ENCODE measurements at regions not wholly inside any gene's neighbourhood (a gene's known extent, or its start where the extent isn't known, plus 50 kb on each side); places are given as distances from the start of the nearest gene placed in this dataset.
"Not testable (repeated sequence)": the region's sequence is repeated elsewhere in the genome, so short reads cannot be mapped to it uniquely, and the experiment has no call there.

DNA sequence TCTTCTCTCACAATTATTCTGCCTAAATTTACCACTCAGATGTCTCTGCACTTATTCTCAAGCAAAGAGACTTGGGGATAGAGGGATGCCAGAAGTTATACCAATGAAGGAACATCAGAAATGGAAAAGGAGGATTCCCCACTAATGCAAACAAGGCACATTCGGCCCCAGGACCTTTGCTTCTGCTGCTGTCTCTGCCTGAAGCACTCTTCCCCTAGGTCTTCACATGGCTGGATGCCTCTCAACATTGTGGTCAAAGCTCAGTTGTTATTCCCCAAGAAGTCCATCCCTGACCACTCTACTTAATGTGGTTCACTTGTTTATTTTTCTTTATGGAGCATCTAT is 508.7 kb downstream of the DOK5 start:
- Mint-ChIP-seq H3K4me3 (no peak overlapping the region), H3K9me3 (peaks cover 3% of the 10 kb centered on the region), H3K4me1 (peaks cover 25% of the 10 kb centered on the region), H3K27me3 (ENCODE audit: low read depth) (no peaks in the 10 kb centered on the region), H3K27ac (peak overlapping the region; percentile 65 to 78 (median 73)), H3K36me3 (ENCODE audit: low read depth) (no peaks in the 10 kb centered on the region)
- TF ChIP-seq, protein P1, sequence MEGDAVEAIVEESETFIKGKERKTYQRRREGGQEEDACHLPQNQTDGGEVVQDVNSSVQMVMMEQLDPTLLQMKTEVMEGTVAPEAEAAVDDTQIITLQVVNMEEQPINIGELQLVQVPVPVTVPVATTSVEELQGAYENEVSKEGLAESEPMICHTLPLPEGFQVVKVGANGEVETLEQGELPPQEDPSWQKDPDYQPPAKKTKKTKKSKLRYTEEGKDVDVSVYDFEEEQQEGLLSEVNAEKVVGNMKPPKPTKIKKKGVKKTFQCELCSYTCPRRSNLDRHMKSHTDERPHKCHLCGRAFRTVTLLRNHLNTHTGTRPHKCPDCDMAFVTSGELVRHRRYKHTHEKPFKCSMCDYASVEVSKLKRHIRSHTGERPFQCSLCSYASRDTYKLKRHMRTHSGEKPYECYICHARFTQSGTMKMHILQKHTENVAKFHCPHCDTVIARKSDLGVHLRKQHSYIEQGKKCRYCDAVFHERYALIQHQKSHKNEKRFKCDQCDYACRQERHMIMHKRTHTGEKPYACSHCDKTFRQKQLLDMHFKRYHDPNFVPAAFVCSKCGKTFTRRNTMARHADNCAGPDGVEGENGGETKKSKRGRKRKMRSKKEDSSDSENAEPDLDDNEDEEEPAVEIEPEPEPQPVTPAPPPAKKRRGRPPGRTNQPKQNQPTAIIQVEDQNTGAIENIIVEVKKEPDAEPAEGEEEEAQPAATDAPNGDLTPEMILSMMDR (IDR thresholded peaks at IDR 0.05; ENCODE audit: unreplicated experiment in 3 of 3): no peak

DNA sequence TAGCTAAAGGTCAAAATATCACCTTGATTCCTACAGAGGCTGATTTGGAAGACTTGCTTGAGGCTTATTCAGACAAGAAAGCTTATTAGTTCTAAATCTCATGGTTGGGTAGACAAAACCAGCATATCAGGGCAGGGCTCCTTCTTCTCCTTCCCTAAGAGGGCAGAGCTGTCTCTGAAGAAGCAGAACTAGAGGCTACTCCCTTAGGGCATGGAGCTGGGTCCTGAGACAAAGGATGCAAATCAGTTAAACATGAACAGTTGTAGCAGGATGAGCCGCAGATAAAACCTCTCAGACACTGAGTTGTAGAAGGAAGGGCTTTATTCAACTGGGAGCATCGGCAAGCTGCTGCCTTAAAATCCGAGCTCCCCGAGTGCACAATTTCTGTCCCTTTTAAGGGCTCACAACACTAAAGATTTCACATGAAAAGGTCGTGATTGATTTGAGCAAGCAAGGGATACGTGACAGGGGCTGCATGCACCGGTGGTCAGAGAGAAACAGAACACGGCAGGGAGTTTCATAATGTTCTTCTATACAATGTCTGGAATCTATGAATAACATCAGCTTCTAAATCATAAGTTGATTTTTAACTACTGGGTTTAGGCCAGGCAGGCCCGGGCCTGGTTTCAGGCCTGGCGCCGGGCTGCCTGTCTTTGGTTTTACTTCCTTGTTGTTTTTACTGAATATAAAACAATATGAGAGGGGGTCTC is 508.2 kb downstream of the DOK5 start:
- H3K27me3 Mint-ChIP-seq (ENCODE audit: low read depth); H3K9me3 Mint-ChIP-seq; H3K4me3 Mint-ChIP-seq; H3K36me3 Mint-ChIP-seq (ENCODE audit: low read depth): not testable (repeated sequence)
- peaks cover 25% of the 10 kb centered on the region for H3K4me1 Mint-ChIP-seq
- peak overlapping the region; percentile 65 to 78 (median 73) for H3K27ac Mint-ChIP-seq

DNA sequence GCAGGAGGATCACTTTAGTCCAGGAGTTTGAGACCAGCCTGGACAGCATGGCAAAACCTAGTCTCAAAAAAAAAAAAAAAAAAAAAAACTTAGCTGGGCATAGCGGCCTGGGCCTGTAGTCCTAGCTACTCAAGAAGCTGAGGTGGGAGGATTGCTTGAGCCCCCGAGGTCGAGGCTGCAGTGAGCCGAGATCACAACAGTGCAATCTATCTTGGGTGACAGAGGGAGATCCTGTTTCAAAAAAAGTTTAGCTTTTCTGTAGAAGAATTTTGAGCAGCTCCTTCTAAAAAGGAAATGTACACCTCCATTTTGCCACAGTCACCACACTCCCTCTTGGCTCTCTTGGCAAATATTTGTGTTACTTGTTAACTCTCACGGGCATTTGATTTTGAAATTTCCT is 505.8 kb downstream of the DOK5 start:
- H3K36me3 Mint-ChIP-seq (ENCODE audit: low read depth): no peaks in the 10 kb centered on the region
- TF ChIP-seq, protein P1 (IDR thresholded peaks at IDR 0.05; ENCODE audit: unreplicated experiment in 3 of 3): no peak
- H3K27me3 Mint-ChIP-seq (ENCODE audit: low read depth): no peaks in the 10 kb centered on the region
- H3K4me3 Mint-ChIP-seq: no peak overlapping the region
- peaks cover 25% of the 10 kb centered on the region for H3K4me1 Mint-ChIP-seq
- H3K27ac Mint-ChIP-seq: peak overlapping the region; percentile 11 to 50 (median 40)
- H3K9me3 Mint-ChIP-seq: no peaks in the 10 kb centered on the region

DNA sequence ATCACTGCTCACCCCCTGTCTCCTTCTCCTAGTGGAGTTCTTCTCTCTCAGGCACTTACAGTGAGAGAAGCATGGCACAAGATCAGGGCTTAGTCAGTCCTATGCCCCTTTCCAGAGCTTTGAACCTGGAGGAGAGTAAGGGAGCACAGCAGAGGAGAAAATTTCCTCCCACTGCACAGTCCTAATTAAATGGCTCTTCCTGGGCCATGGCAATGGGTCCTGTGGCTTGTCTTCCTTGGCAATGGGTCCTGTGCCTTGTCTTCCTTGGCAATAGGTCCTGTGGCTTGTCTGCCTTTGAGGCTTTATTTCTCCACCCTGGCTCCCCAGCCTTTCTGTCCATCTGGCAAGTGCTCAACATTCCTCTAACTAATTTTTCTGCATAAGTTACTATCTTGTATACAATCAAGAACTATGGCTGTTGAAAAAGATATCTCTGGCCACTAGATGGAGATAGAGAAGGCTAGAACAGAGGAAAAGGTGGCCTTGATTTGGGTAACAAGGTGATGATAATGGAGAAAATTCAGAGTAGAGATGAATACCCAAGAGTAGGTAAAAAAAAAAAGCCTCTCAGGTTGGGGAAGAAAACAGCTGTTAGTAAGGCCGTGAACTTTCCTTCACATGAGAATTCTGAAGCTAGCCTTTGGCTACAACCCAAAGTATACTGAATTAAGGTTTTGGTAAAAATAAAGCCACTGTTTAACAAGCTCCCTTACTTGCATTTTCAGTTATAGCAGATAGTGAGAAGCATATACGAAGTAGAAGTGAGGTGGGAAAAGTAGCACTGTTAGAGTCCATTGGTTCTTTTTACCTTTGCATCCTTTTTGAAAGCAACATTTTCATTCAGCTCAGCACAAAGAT is 504.9 kb downstream of the DOK5 start:
- TF ChIP-seq, protein P1 (IDR thresholded peaks at IDR 0.05; ENCODE audit: unreplicated experiment in 3 of 3): peak; percentile 55 to 64 (median 62)
- Mint-ChIP-seq H3K4me1 (peaks cover 25% of the 10 kb centered on the region), H3K36me3 (ENCODE audit: low read depth) (no peaks in the 10 kb centered on the region), H3K4me3 (no peak overlapping the region), H3K27ac (peak overlapping the region; percentile 1 to 50 (median 40)), H3K9me3 (no peaks in the 10 kb centered on the region), H3K27me3 (ENCODE audit: low read depth) (no peaks in the 10 kb centered on the region)

DNA sequence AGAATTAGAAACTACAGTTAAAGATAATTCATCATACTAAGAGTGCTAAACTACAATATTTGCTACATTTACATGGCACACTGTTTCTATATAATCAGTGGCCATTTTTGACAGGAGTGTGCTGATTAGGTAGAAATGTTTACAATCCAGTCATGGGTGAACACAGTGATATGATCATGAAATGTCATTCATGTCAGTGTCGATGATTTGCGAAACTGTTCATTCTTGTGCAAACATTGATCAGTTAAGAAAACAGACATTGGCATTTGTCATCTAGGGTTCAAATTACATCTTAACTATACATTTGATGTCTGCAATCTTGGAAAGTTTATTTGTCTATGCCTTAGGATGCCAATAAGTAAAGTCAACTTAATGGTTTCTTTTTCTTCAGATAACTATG is 474.9 kb downstream of the DOK5 start:
- no peak overlapping the region for H3K4me3 Mint-ChIP-seq
- no peaks in the 10 kb centered on the region for H3K9me3 Mint-ChIP-seq
- H3K27ac Mint-ChIP-seq: no peak overlapping the region

DNA sequence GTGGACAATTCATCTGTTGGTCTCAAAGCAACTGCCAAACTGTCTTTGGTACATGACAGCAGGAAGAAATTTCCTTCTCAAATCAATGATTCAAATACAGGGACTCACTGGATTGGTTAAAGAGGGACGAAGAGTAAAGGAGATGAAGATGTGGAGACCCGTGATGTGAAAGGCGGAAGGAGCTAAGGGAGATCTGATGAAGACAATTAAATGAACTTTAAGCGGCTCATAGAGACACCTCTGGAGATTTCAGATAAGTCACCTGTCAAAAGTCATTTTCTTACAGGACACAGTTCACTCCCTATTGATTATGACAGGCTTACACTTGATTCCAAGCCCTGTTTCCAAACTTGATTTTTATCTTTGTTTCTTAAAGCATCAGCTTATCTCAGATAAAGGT is 466.3 kb downstream of the DOK5 start:
- Mint-ChIP-seq H3K4me3 (no peak overlapping the region), H3K27ac (no peak overlapping the region), H3K27me3 (ENCODE audit: low read depth) (peaks cover 12% of the 10 kb centered on the region), H3K4me1 (no peaks in the 10 kb centered on the region), H3K36me3 (ENCODE audit: low read depth) (no peaks in the 10 kb centered on the region), H3K9me3 (no peaks in the 10 kb centered on the region)
- TF ChIP-seq, protein P1 (IDR thresholded peaks at IDR 0.05; ENCODE audit: unreplicated experiment in 3 of 3): no peak

More for the DNA sequence above, 474.9 kb downstream of the DOK5 start:
- Mint-ChIP-seq H3K27me3 (ENCODE audit: low read depth) (peaks cover 8% of the 10 kb centered on the region), H3K4me1 (no peaks in the 10 kb centered on the region), H3K36me3 (ENCODE audit: low read depth) (no peaks in the 10 kb centered on the region)
- TF ChIP-seq, protein P1 (IDR thresholded peaks at IDR 0.05; ENCODE audit: unreplicated experiment in 3 of 3): no peak
